ENCODE measurements at regions not wholly inside any gene's neighbourhood (a gene's known extent, or its start where the extent isn't known, plus 50 kb on each side); places are given as distances from the start of the nearest gene placed in this dataset.
A peak's percentile ranks its signal among the peaks of the same experiment; 100 is the strongest.
"Not testable (repeated sequence)": the region's sequence is repeated elsewhere in the genome, so short reads cannot be mapped to it uniquely, and the experiment has no call there.

DNA sequence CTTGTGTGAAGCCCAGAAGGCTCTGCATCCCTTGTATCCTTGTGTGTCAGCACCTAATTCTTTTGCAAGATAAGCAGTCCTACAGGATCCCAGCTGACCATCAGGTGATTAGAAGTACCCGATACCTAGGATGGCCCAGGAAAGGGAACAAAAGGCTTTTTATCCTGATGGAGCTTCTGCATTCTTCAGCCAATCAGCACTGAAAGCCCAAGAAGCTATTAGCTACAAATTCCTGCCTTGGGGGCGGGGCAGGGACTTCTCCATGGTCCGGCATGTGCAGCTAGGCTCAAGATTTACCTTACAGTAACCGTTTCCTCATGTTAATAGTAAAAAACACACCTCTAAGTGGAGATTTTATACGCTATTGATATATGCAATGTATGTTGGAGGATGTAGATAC lies 264.6 kb upstream of the THUMPD2 start:
- no peak for DNase-seq (ENCODE audit: low read depth)

DNA sequence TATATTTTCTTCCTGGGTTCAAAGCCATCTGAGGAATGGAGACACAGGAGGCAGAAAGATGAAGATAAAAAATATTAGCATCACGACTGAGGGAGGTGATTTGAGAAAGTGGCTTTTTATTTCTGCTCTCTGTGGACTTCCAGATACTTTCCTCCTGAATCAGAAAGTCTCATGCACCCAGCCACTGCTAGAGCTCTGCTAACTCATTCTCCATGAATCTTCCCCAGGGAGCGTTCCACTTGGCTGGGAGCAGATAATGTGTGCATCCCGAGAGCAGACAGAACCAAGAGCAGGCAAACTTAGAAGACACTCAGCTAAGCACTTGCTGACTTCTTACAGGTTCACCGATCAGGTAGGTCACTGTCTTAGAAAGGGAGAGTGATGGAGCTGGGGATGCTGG lies 264.1 kb upstream of the THUMPD2 start:
- no peak for DNase-seq (ENCODE audit: low read depth)

DNA sequence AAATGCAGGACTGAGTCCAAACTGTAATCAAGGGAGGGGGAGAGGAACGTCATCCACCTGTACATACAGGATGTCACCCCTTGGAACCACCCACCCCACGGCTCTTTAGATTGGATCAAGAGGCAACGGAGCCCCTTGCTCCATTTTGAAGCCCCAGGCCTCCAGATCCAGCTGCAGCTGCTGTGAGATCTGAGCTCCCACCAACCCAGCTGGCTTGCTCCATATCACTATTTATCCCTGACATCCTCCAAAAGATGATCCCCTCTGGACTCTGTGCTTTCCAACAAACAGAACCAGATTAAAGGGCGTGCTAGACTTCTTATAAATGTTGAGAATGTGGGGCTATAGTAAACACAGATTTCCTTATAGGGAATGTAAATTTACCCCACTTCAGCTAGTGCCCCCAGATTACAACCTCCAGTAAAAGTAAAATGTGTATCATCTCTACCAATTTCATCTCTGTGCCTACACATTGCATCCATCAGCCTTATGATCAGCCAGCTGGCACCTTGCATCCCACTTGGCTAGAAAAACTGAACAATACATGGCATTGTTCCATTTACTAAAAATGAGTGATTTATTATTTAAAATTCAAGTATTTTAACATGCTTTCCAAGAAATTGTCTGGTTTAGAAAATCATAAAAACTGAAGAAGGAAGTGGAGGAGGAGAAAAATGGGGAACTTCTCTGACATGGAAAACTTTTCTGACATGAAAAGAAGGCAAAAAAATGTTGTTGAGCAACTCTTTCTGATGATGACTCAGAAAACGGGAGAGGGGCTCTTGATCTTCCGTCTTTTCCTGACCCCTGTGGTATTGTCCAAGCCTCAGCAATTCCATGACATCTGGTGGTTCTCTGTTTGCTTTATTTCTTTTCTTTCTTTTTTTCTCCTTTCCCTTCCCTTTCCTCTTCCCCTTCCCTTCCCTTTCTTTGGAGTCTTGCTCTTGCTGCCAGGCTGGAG lies 262.6 kb upstream of the THUMPD2 start:
- DNase-seq (ENCODE audit: low read depth), result no peak

DNA sequence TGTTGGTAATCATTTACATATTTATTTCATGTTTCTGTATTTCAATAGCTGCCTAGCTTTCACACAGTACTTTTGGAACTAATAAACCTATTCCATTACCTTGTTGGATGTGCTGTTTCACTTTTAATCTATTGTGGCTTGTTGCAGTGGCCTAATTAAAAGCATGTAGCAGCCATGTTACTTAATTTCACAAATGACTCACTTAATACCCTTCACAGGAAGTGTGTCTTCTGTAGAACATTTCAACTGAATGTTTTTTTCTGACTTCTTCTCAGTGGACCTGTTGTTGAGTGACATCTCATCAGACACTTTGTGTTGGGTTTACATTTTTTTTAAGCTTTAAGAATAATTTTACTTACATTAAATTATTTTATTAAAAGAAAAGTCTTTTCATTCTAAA lies 260.5 kb upstream of the THUMPD2 start:
- no peak for DNase-seq (ENCODE audit: low read depth)

DNA sequence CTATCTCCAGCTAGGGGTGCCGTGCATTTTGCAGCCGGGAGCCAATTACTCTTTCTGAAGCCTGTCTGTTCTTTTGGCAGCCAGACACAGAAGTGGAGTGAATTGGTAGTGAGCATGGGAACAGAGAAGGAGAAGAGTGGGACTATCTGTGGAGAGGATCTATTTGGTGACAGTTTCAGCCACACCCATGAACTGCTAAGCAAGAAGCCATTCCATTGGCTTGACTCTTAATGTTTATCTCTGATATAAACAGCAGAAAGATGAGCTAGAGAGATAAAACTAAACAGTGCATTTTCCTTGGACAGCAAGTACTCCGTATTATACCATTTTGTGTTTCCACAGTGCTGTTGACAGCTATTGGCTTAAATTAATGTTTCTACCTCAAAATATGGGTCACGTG lies 259.6 kb upstream of the THUMPD2 start:
- no peak for DNase-seq (ENCODE audit: low read depth)

GRCh38 chr2:40037303-40037702 lies 258.2 kb upstream of the THUMPD2 start:
- DNase-seq (ENCODE audit: low read depth), result no peak

- no peak for DNase-seq (ENCODE audit: low read depth)
Observed at GRCh38 chr2:40036241-40036640, 257.2 kb upstream of the THUMPD2 start.

DNA sequence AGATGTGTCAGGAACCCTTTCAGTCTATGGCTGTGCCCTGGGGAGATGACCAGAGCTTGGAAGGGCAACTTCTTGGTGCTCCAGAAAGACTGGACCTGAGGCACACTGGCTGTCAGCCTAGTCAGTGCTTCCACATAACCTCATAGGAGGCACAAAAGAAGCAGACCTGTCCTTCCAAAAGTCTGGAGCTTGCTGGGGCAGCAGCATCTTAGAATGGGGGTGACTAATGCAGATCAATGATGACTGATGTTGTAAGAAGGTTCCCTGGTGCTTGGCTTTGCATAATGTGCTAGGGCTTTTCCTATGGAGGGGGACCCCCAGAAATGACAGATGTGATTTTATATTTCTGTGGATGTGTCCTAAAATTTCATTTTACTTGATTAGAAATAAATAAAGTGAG lies 255.7 kb upstream of the THUMPD2 start:
- DNase-seq (ENCODE audit: low read depth), result no peak

DNA sequence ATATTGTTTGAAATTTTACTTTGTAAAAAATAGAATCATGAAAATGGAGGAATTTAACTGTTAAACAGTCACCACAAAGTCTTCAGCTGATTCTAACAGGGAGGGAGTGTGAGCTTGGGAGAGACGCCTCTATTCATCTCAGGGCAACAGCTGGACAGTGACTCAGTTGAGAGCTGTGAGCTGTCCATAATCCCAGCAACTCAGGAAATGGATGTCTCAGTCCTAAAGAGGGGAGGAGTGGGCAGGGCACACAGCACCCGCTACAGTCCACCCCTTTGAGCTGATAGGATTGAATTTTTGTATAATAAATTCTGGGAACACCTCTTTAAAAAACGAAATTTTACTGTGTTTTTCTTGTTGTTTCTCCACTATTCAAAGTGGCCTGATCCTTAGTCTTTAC lies 255.1 kb upstream of the THUMPD2 start:
- DNase-seq (ENCODE audit: low read depth), result peak; percentile 31

- DNase-seq (ENCODE audit: low read depth), result no peak
Observed at GRCh38 chr2:40033781-40034180, 254.7 kb upstream of the THUMPD2 start.

- peak; percentile 66 for DNase-seq (ENCODE audit: low read depth)
Observed at GRCh38 chr2:40032650-40033319, 253.7 kb upstream of the THUMPD2 start.

DNA sequence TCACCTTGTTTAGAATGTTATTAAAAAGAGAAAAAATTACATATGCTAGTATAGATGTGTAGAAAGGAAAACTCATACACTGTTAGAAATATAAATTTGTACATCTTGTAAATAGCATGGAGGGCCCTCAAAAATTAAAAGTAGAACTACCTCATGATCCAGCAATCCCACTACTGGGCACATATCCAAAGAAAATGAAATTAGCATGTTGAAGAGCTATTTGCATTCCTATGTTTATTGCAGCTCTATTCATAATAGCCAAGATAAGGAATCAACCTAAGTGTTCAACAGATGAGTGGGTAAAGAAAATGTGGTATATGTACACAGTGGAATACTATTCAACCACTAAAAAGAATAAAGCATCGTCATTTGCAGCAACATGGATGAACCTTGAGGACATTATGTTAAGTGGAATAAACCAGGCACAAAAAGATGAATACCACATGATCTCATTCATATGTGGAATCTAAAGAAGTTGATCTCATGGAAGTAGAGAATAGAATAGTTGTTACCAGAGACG lies 251.5 kb upstream of the THUMPD2 start:
- DNase-seq (ENCODE audit: low read depth), result no peak

- no peak for DNase-seq (ENCODE audit: low read depth)
Observed at GRCh38 chr2:40028792-40029488, 249.9 kb upstream of the THUMPD2 start.

- no peak for DNase-seq (ENCODE audit: low read depth)
Observed at GRCh38 chr2:40027968-40028367, 248.9 kb upstream of the THUMPD2 start.

DNA sequence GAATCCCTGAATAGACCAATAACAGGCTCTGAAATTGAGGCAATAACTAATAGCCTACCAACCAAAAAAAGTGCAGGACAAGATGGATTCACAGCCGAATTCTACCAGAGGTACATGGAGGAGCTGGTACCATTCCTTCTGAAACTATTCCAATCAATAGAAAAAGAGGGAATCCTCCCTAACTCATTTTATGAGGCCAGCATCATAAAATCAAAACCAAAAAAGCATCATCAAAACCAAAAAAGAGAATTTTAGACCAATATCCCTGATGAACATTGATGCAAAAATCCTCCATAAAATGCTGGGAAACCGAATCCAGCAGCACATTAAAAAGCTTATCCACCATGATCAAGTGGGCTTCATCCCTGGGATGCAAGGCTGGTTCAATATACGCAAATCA lies 246.2 kb upstream of the THUMPD2 start:
- not testable (repeated sequence) for DNase-seq (ENCODE audit: low read depth)

GRCh38 chr2:40020997-40021396 lies 241.9 kb upstream of the THUMPD2 start:
- DNase-seq (ENCODE audit: low read depth), result no peak

DNA sequence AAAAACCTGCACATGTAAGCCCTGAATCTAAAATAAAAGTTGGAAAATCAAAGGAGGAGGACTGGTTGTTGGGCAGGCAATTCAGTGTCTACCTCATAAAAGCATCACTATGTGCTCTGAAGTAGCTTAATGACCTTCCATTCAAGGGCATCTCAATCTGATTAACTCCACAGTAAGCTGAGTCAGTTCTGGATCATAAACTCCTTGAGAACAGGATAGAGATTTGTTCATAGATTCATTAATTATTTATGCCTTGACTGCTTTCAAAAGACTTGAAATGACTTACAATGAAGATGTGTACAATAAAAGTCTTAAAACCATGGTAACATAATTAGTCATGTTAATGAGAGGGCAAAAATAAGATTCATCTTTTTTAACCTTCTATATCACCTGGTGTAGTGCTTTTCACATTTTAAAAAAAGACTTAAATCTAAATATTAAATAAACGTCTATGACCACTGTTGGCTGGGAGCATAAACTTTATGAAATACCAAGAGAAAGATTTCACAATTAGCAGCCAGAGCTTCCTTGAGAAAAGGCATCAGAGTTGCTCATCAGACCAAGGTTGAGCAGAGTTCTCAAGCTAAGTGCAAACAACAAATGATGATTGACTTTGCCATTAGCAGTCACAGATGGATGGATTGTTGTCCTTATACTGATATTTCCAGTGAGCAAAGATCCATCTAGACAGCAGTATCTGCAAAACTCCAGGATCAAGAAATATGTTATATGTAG lies 237.3 kb upstream of the THUMPD2 start:
- DNase-seq (ENCODE audit: low read depth), result no peak

DNA sequence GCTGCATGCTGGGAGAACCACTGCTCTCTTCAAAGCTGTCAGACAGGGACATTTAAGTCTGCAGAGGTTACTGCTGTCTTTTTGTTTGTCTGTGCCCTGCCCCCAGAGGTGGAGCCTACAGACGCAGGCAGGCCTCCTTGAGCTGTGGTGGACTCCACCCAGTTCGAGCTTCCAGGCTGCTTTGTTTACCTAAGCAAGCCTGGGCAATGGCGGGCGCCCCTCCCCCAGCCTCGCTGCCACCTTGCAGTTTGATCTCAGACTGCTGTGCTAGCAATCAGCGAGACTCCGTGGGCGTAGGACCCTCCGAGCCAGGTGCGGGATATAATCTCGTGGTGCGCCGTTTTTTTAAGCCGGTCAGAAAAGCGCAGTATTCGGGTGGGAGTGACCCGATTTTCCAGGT lies 234.9 kb upstream of the THUMPD2 start:
- not testable (repeated sequence) for DNase-seq (ENCODE audit: low read depth)

DNA sequence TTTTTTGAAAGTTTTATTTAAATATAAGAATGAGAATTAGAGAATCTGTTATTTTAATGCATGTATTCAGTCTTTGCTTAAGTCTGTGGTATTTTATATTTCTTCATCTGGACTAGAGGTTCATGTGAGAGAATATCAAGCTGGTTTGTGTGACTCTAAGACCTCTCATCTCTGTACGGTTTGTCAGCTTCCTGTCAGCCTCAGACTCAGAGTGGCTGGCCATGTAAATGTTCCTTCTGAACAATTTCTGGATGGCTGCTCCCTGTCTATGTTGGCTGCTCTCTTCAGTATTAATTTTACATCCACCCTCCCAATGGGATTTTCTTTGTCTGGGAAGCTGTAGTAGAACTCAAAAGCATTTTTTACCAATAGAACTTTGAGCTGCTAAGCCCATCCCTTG lies 225.3 kb upstream of the THUMPD2 start:
- no peak for DNase-seq (ENCODE audit: low read depth)

GRCh38 chr2:40002339-40002738 lies 223.3 kb upstream of the THUMPD2 start:
- DNase-seq (ENCODE audit: low read depth), result no peak

GRCh38 chr2:39999864-40000263 lies 220.8 kb upstream of the THUMPD2 start:
- DNase-seq (ENCODE audit: low read depth), result no peak

- DNase-seq (ENCODE audit: low read depth), result no peak
Observed at GRCh38 chr2:39998617-39999016, 219.6 kb upstream of the THUMPD2 start.
